HuH-7.5 (cell line): ENCODE measurements at regions not wholly inside any gene's neighbourhood (a gene's known extent, or its start where the extent isn't known, plus 50 kb on each side); places are given as distances from the start of the nearest gene placed in this dataset.
"Not testable (repeated sequence)": the region's sequence is repeated elsewhere in the genome, so short reads cannot be mapped to it uniquely, and the experiment has no call there.

Experiments
- DNase-seq: peaks from one replicate; pipeline ENCODE4 v3.0.0; 2011; ENCODE audit warnings: low spot score

DNA sequence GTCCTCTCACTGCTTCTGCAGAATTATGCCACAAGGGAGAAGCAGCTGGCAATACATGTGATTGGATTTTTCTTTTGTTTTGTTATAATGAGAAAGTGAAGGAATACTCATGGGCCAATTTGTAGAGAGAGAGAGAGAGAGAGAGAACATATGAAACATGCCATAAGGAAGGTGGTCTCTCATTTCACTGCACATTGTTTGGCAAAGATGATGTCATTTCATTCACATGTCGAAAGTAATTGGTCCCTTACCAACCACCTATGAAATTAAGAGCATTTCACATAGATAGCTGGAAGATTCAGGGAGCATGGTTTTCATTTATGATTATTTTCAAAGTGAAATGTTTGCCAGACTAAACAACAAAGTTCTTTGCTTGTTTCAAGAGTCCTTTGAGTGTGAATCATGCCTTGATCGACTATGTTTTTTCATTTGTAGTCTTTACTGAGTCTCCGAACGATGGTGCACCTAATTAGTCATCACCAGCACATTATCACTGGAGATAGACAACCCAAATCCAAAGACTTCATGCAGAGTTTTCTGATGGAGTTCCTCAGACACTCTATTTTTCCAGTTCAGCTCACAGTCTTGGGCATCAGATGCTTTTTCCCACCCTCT lies 130.1 kb upstream of the ZEB1 start:
- DNase-seq: no peak

- DNase-seq: no peak
Observed at GRCh38 chr10:31190488-31190887, 128.5 kb upstream of the ZEB1 start.

DNA sequence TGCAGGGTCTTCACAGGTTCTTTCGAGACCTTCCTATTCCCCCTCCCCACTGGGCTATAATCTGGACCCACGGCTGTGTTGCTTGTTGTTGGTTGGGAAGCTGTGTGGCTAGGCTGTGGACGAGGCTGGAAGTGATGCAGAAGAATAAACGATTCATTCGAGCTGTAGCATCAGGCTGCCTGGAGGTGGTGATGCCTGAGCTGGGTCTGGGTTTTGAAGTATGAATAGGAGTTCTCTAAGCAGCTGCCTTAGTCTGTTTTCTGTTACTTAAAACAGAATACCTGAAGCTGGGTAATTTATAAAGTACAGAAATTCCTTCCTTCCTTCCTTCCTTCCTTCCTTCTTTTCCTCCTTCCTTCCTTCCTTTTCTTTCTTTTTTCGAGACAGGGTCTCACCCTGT lies 126.5 kb upstream of the ZEB1 start:
- DNase-seq: no peak

- DNase-seq: no peak
Observed at GRCh38 chr10:31194986-31195385, 124.0 kb upstream of the ZEB1 start.

- no peak for DNase-seq
Observed at GRCh38 chr10:31197886-31198285, 121.1 kb upstream of the ZEB1 start.

GRCh38 chr10:31204090-31204489 lies 114.9 kb upstream of the ZEB1 start:
- no peak for DNase-seq

DNA sequence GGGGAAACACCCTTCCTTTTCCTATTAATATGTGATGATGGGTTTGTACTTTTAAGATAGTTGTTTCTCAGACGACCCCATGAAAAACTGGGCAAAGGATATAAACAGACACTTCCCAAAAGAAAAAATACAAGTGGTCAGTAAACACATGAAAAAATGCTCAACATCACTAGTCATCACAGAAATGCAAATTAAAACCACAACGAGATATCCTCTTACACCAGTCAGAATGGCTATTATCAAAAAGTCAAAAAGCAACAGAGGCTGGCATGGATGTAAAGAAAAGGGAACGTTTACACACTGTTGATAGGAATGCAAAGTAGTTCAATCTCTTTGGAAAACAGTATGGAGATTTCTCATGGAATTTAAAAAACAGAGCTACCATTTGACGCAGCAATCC lies 111.4 kb upstream of the ZEB1 start:
- no peak for DNase-seq

- DNase-seq: no peak
Observed at GRCh38 chr10:31209478-31209877, 109.5 kb upstream of the ZEB1 start.

GRCh38 chr10:31210190-31210589 lies 108.8 kb upstream of the ZEB1 start:
- DNase-seq: no peak

DNA sequence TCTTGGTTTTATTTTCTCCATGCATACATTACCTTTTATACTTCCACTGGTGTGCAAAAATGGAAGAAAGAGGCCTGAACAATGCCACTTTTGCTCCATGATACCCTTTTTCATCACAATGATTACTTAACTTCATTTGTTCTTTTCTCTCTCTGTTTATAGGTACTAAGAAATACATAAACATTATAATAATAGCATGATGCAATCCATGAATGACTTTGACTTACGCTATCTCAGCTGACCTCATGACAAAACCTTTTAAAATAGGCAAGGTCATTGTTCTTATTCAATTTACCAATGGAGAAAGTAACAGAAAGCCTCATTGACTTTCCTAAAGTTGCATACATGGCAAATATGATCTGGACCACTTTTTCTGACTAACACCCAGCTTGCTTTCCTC lies 105.1 kb upstream of the ZEB1 start:
- no peak for DNase-seq

GRCh38 chr10:31215052-31215451 lies 104.0 kb upstream of the ZEB1 start:
- DNase-seq: no peak

DNA sequence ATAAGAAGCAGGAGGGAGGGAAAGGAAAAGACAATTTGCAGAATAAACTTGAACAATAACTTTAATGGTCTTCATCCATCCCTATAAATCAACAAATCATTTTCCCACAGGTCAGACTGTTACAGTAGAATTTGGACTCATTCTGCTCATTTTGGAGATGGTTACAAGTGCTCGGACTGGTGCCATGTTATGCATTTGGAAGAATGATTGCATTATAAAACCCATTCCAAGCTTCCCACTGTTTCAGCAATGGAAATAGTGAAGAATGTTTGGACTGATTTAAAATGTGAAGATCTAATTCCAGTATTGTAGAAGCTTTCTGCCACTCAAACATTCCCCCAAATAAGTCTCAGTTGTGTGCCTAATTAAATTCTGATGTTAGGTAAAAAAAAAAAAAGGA lies 99.7 kb upstream of the ZEB1 start:
- DNase-seq: no peak

GRCh38 chr10:31228780-31229179 lies 90.2 kb upstream of the ZEB1 start:
- DNase-seq: not testable (repeated sequence)

DNA sequence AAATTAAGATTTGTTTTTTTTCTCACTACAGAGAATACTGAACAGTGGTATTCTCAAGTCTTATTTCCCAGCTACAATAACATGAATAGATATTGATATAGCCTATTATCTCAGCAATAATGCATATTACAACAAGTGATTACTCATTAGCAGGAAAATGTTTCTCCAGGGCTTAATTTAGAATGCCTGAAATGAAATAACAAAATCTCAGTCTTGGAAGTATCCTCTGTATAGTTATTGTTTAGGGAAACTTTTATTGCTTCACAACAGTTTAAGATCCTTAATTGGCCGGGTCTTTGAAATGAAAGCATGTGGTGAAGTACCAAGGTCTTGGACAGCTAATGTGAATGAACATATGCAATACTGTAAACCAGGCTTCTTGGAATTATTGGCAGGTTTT lies 79.1 kb upstream of the ZEB1 start:
- DNase-seq: no peak

GRCh38 chr10:31242902-31243301 lies 76.1 kb upstream of the ZEB1 start:
- DNase-seq: no peak

GRCh38 chr10:31251118-31251517 lies 67.9 kb upstream of the ZEB1 start:
- DNase-seq: not testable (repeated sequence)

GRCh38 chr10:31253237-31253636 lies 65.8 kb upstream of the ZEB1 start:
- no peak for DNase-seq

DNA sequence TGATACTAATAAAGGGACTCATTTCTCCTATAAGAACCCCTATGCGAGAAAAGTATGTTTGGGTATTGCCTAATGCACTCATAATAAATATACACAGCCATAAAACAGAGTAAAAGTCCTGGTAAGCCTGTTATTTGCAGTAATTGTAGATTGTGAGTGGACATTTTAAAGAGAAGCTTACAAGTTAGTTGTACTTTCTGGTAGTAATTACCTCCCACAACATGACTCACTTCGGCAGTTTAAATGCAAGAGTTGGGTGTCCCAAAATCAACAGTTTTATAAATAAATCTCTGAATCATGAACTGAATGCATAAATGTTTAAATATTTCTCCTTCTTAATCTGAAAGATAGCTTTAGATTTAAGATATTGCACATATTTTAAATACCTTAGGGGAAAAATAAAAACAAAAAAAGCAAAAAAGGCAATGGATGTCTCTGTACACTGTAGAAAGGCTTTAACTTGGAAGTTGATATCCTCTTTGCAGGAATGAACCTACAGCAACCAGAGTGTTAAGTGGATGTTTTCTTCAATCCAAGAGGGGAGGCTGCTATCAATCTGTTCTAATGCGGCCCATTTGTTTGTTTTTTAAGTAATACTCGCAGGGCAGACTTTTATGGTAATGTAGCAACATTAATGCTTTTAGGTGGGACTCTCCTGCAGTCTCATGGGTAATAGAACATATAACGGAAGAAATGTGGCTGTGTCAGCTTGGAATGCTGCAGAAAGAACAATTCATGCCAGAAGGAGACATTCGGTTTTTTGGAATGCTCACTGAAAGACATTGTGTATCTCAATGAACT lies 57.3 kb upstream of the ZEB1 start:
- no peak for DNase-seq

- no peak for DNase-seq
Observed at GRCh38 chr10:31262672-31263071, 56.3 kb upstream of the ZEB1 start.

DNA sequence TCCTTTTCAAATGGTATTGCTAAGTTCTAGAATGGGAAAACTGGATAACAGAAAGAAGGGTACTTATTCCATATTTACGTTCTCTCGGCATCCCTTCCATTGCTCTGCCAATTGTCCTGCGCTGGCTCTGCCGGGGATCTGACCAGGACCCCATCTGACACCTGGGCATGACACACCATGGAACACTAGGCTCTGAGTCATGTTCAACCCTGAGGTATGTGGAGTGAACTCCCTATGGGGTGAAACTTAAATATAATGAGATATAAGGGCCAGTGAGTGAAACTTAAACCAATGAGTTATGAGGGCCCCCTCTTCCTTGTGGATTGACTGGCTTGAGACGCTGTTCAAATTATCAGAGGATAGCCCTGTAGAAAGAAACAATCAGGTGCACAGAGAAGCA lies 55.1 kb upstream of the ZEB1 start:
- DNase-seq: no peak

- no peak for DNase-seq
Observed at GRCh38 chr10:31268444-31269303, 50.3 kb upstream of the ZEB1 start.
